Nephron progenitor cell (in vitro differentiated cells): ENCODE measurements at regions not wholly inside any gene's neighbourhood (a gene's known extent, or its start where the extent isn't known, plus 50 kb on each side); places are given as distances from the start of the nearest gene placed in this dataset.
"Not testable (repeated sequence)": the region's sequence is repeated elsewhere in the genome, so short reads cannot be mapped to it uniquely, and the experiment has no call there.

Experiments
- DNase-seq: peaks from one replicate; pipeline ENCODE4 v3.0.0; 2021
- H3K27ac Mint-ChIP-seq: 2 replicates; pipeline ENCODE4 v1.8.0; 2021; ENCODE audit warnings: mild to moderate bottlenecking, moderate library complexity, mixed read lengths
- H3K27me3 Mint-ChIP-seq: 2 replicates; pipeline ENCODE4 v1.8.0; 2021; ENCODE audit warnings: mild to moderate bottlenecking, low read depth, mixed read lengths; ENCODE audit not compliant: poor library complexity
- H3K36me3 Mint-ChIP-seq: 2 replicates; pipeline ENCODE4 v1.8.0; 2021; ENCODE audit warnings: low read depth, mixed read lengths
- H3K4me1 Mint-ChIP-seq: 2 replicates; pipeline ENCODE4 v1.8.0; 2021; ENCODE audit warnings: mixed read lengths
- H3K4me3 Mint-ChIP-seq: 2 replicates; pipeline ENCODE4 v1.8.0; 2021; ENCODE audit warnings: mild to moderate bottlenecking, moderate library complexity, mixed read lengths
- H3K9me3 Mint-ChIP-seq: 2 replicates; pipeline ENCODE4 v1.8.0; 2021; ENCODE audit warnings: mild to moderate bottlenecking, moderate library complexity, mixed read lengths
- CTCF ChIP-seq: fragments of 200-600 bp; sonication (generic); IDR thresholded peaks from 2 replicates; pipeline ENCODE4 v1.5.0; 2021; ENCODE audit warnings: antibody characterized with exemption

GRCh38 chr11:101707477-101707876 lies 123.7 kb upstream of the TRPC6 start:
- DNase-seq = no peak
- Mint-ChIP-seq H3K27ac (no peak overlapping the region), H3K36me3 (no peaks in the 10 kb centered on the region), H3K9me3 (peaks cover 20% of the 10 kb centered on the region), H3K27me3 (peaks cover 4% of the 10 kb centered on the region), H3K4me3 (no peak overlapping the region), H3K4me1 (peaks cover 8% of the 10 kb centered on the region)
- TF ChIP-seq CTCF = no peak

- no peak for TF ChIP-seq CTCF
- Mint-ChIP-seq H3K4me3 (no peak overlapping the region), H3K27ac (no peak overlapping the region), H3K4me1 (peaks cover 8% of the 10 kb centered on the region), H3K27me3 (peaks cover 4% of the 10 kb centered on the region), H3K9me3 (peaks cover 15% of the 10 kb centered on the region), H3K36me3 (no peaks in the 10 kb centered on the region)
- DNase-seq = no peak
Measured at GRCh38 chr11:101706541-101706940, 122.7 kb upstream of the TRPC6 start.

GRCh38 chr11:101705972-101706371 lies 122.2 kb upstream of the TRPC6 start:
- peaks cover 4% of the 10 kb centered on the region for H3K27me3 Mint-ChIP-seq
- peaks cover 10% of the 10 kb centered on the region for H3K9me3 Mint-ChIP-seq
- no peak for TF ChIP-seq CTCF
- DNase-seq = no peak
- no peak overlapping the region for H3K4me3 Mint-ChIP-seq
- peak overlapping the region; percentile 34 for H3K27ac Mint-ChIP-seq
- H3K4me1 Mint-ChIP-seq = peaks cover 8% of the 10 kb centered on the region
- no peaks in the 10 kb centered on the region for H3K36me3 Mint-ChIP-seq

GRCh38 chr11:101694869-101695268 lies 111.1 kb upstream of the TRPC6 start:
- not testable (repeated sequence) for H3K27ac Mint-ChIP-seq, H3K4me3 Mint-ChIP-seq, H3K4me1 Mint-ChIP-seq, H3K9me3 Mint-ChIP-seq, H3K36me3 Mint-ChIP-seq, DNase-seq, H3K27me3 Mint-ChIP-seq

GRCh38 chr11:101692980-101693379 lies 109.2 kb upstream of the TRPC6 start:
- no peaks in the 10 kb centered on the region for H3K4me1 Mint-ChIP-seq
- no peaks in the 10 kb centered on the region for H3K36me3 Mint-ChIP-seq
- DNase-seq = no peak
- no peak overlapping the region for H3K4me3 Mint-ChIP-seq
- peaks cover 16% of the 10 kb centered on the region for H3K9me3 Mint-ChIP-seq
- TF ChIP-seq CTCF = no peak
- H3K27ac Mint-ChIP-seq = no peak overlapping the region
- no peaks in the 10 kb centered on the region for H3K27me3 Mint-ChIP-seq

- no peak for TF ChIP-seq CTCF
- Mint-ChIP-seq H3K36me3 (no peaks in the 10 kb centered on the region), H3K9me3 (peaks cover 36% of the 10 kb centered on the region), H3K4me1 (no peaks in the 10 kb centered on the region), H3K27ac (no peak overlapping the region), H3K27me3 (no peaks in the 10 kb centered on the region), H3K4me3 (no peak overlapping the region)
- no peak for DNase-seq
Measured at GRCh38 chr11:101686514-101686913, 102.7 kb upstream of the TRPC6 start.

- no peak overlapping the region for H3K4me3 Mint-ChIP-seq
- no peaks in the 10 kb centered on the region for H3K9me3 Mint-ChIP-seq
- peak overlapping the region; percentile 70 for H3K27ac Mint-ChIP-seq
- TF ChIP-seq CTCF = no peak
- peaks cover 26% of the 10 kb centered on the region for H3K4me1 Mint-ChIP-seq
- H3K27me3 Mint-ChIP-seq = peaks cover 3% of the 10 kb centered on the region
- H3K36me3 Mint-ChIP-seq = no peaks in the 10 kb centered on the region
- no peak for DNase-seq
Measured at GRCh38 chr11:101668236-101668635, 84.4 kb upstream of the TRPC6 start.
